ENCODE measurements at regions not wholly inside any gene's neighbourhood (a gene's known extent, or its start where the extent isn't known, plus 50 kb on each side); places are given as distances from the start of the nearest gene placed in this dataset.

DNA sequence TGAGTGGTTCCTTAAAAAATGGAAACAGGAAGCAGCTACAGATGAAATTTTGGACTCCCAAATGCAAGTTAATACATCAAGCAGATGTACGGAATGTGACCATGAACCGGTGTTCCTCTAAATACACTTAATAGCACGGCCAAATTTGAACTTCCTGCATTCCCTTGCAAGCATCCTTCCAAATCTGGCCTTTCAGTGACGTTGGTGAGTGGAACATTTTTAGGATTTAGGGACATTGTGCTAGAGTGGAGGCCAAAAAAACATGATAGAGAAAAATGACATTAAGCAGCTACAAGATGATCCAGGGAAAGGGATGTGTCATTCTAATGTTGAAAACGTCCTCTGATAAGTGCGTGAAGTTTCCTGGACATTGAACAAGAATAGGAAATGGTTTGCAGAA, 62.1 kb downstream of the CTAGE1 start:
- no peak for DNase-seq (ENCODE audit: low read depth)

GRCh38 chr18:22355069-22355468, 62.6 kb downstream of the CTAGE1 start:
- DNase-seq (ENCODE audit: low read depth) = no peak

DNA sequence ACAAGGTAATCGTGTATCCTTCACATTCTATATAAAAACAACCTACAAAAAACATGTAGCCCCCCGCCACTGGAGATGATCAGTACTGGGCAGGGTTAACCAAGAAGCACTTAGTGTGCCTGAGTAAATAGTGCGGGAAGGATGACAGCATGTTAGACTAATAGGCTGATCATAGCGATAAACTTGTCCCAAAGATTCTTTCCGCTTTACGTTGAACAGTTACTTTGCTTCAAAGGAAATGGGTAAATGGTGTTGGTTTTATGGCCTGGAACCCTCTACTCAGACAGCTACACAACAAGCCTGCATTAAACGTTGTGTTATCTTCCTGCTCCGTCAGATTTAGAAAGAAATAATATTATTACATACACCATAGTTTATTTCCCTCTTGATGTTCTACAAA, 67.7 kb downstream of the CTAGE1 start:
- DNase-seq (ENCODE audit: low read depth) = no peak

DNA sequence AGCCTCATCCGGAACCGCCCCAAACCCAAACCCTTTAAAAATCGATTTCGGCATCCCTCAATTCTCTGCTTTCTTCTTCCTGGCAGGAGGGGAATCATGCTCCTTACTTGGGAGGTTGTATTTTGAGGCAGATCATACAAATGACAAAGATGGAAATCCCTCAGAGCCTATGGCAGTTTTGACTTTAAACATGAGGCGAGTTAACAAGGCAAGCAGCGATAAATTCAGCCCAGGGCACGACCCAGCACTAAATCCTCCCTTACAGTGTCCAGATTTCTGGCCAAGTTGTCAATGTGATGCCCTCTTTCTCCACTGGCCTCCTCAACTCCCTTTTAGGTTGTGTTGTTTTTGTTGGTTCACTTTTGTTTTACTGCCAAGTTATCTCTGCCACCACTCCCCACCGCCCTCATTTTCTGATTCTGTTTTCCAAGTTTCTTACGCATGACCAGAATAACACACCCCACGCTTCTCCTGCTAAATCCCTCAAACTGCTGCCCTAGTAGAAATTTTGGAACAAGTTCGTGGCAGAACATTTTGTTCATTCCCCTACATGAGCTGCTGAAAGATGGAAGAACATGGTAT, 68.3 kb downstream of the CTAGE1 start:
- no peak for DNase-seq (ENCODE audit: low read depth)

DNA sequence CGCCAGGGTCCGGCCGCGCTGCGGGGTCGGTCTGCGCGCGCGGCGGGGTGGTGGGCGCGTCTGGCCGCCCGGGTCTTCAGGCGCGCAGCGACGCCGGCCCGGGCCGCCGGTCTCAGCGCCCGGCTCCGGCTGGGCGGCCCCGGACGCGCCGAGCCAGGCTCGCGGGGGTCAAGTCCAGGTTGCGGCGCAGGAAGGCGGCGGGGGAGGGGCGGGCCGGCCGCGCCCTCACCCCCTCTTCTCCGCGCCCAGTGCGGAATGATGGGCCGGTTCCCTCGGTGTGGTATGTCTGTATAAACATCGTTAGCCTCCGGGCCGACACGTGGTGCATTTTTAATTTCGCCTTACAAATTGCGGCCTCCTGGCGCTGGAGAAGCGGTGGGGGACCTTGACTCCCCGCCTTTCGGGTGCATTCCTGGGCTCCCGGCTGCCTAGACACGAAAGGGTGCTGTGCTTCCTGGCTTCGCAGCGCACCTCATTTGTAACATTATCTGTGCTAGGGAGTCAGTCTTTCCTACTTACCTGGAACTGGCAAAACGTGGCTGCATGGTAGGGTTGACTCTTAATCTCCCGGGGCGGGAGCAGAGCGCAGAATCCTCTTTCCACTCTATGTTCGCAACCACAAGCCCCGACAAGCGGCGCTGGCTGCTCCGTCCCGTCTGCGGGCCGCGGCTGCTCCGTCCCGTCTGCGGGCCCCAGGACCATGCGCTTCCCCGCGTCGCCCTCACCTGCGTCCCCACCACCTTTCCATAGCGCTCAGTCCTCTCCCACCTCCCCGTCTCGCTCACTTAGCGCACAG, 69.0 kb downstream of the CTAGE1 start:
- no peak for DNase-seq (ENCODE audit: low read depth)

GRCh38 chr18:22347606-22348511, 69.9 kb downstream of the CTAGE1 start:
- no peak for DNase-seq (ENCODE audit: low read depth)

DNA sequence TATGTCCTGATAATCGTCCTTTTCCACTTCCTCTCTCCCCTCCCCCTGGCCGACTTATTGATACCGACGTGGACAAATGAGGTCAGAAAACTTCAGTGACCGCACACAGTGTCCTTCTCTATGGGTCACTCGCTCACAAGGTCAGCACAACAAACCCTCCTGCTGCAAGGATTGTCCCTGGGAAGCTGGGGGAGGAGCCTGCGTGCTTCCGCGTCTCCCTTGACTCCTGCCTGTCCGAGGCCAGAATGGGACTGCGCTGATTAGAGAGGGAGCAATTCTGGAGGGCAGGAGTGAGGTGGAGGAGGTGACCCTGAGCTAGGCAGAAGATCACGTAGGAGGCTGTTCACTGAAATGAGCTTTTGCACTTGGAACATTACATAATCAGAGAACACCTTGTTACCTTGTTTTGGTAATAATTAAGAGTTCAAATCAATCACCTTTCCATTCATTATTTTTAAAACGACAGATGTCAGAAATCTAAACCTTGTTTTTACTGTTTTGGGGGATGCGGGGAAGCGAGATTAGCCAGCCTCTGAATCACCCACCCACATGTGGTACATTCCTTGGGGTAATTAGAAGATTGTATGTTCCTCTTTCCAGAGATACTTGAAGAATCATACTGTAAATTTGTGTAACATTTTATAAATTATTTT, 70.6 kb downstream of the CTAGE1 start:
- DNase-seq (ENCODE audit: low read depth) = no peak

GRCh38 chr18:22346401-22346952, 71.2 kb downstream of the CTAGE1 start:
- DNase-seq (ENCODE audit: low read depth) = no peak

DNA sequence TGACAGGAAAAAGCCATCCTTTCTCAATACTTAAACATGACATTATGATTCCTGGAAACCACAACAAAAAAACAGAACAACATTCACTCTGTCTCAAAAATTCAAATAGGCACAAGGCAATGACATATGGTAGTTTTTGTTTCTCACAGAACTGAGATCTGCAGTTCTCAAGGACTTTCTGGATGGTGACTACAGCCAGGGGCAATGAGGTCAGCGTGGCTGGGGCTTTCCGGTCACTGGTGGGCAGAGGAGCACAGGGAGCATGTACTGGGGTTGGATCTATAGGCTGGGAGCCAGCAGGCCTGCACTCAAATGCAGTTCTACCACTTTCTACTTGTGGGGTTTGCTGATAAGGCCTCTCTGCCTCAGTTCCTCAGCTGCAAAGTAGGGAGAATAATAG, 72.0 kb downstream of the CTAGE1 start:
- no peak for DNase-seq (ENCODE audit: low read depth)

DNA sequence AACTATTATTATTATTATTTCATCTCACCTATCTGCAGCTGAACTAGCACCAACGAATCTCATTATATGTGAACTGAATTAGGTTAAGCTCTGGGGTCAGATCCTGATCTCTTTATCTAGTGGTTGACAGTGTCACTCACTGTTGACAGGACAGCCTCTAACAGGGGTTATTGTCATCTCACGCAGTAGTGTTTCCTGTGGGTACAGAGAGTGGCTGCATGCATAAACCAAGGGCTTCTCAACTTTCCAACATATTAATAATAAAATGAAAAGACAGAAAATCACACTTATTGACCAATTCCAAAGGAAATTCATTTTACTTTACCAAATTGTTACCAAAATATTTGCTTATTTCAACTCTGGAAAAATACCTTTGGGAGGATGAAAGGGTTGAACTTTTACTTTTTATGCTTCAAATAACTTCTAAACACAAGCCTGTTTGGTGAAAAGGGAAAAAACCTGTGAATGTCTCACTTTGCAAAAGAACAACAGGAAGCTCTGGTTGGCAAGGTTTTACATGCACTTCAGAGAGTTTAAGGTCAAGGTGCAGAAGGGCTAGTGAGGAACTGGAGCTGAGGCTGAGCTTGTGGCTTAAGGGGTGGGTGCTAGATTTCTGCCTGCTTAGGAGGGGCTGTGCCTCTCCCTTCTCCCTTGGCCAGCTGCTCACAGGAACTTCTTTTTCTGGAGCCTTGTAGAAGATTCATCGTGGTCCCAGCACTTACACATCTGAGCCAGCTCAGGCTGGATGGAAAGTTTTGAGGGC, 72.6 kb downstream of the CTAGE1 start:
- DNase-seq (ENCODE audit: low read depth) = no peak

DNA sequence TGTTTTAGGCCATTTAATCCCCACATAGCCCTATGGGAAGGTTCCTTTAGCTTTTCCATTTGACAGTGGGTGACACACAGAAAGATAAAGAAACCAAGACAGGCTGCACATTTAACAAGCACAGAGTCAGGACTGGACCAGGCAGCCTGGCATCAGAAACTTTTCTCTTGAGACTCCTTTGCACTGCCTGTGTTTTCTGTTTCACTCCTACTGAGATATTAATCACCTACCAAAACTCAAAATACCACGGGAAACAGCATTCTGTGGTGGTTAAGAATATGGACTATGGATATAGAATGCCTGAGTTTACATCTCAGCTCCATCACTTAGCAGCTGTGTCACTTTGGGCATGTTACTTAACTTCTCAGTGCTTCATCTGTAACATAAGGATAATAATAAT, 73.3 kb downstream of the CTAGE1 start:
- DNase-seq (ENCODE audit: low read depth) = no peak

- no peak for DNase-seq (ENCODE audit: low read depth)
Measured at GRCh38 chr18:22343613-22344012, 74.1 kb downstream of the CTAGE1 start.

GRCh38 chr18:22342625-22343024, 75.1 kb downstream of the CTAGE1 start:
- DNase-seq (ENCODE audit: low read depth) = no peak

DNA sequence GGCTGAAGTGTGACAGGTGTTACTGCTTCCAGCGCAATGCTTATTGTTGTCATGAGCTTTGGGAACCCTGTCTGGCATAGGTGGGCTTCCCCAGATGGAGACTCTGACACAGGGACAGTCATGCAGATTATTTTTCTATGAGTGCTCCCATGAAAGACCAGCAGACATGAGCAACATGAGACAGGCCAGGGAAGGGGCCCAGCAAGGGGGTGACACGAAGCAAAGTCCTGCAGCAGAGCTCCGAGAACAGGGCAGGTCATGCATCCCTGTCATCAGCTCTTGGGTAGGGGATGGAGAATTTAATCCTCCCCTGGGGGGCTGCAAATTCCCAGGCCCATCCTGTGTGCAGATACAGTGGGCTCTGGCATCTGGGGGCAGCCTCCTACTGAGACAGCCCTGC, 77.4 kb downstream of the CTAGE1 start:
- no peak for DNase-seq (ENCODE audit: low read depth)

- DNase-seq (ENCODE audit: low read depth) = no peak
Measured at GRCh38 chr18:22339913-22340312, 77.8 kb downstream of the CTAGE1 start.

GRCh38 chr18:22337833-22338232, 79.9 kb downstream of the CTAGE1 start:
- no peak for DNase-seq (ENCODE audit: low read depth)

- no peak for DNase-seq (ENCODE audit: low read depth)
Measured at GRCh38 chr18:22337306-22337705, 80.4 kb downstream of the CTAGE1 start.

- DNase-seq (ENCODE audit: low read depth) = no peak
Measured at GRCh38 chr18:22336406-22336805, 81.3 kb downstream of the CTAGE1 start.

DNA sequence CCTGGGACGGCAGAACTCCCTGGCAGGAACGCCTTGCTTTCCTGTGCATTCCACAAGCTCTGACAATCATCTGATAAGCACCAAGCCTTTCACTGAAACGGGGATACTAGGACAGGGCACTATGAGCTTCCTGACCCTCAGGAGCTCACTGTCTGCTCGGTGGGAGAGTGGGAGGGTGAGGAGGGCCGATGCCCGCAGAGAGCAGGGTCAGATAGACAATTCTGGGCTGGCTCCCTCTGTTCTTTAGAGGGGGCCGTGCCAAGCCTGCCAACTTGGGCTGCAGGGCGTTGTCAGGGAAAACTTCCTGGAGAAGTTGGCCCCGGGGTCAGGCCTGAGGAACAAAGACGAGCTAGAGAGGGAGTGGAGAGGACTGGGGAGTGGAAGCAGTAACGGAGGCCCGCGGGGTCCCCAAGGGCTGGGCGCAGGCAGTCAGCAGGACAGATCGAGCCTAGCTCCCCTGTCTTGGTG, 82.0 kb downstream of the CTAGE1 start:
- DNase-seq (ENCODE audit: low read depth) = no peak

GRCh38 chr18:22334567-22334966, 83.1 kb downstream of the CTAGE1 start:
- no peak for DNase-seq (ENCODE audit: low read depth)

DNA sequence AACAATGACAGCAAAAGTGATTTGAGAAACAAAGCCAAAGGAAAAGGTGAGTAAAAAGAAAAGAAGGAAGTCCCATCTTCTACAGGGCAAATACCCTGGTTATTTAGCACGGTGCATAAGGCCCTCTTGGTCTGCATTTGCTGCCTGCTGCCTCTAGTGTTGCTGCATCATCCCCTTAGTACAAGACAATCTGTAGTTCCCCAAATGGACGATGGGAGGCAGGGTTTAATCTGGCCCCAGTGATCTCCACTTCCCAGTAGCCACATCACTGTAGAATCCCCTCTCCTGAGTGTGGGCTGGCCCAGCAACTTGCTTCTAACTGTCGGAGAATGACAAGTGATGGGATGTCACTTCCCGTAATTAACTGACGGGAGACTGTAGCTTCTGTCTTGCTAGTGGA, 85.1 kb downstream of the CTAGE1 start:
- DNase-seq (ENCODE audit: low read depth) = no peak

All from stimulated activated CD8-positive, alpha-beta memory T cell treated with anti-CD3 and anti-CD28 coated beads, Interleukin-12 subunit alpha, Interleukin-12 subunit beta, amount 100 ng/mL, for 4 hours (primary cell).